HL-60 (cell line): ENCODE measurements at regions not wholly inside any gene's neighbourhood (a gene's known extent, or its start where the extent isn't known, plus 50 kb on each side); places are given as distances from the start of the nearest gene placed in this dataset.

Source experiments
- DNase-seq, 2 experiments: peaks; one replicate each; pipeline ENCODE4 v3.0.0-alpha.2; 2010 to 2020; ENCODE audit warnings: low read depth in 1 of 2, low spot score in 1 of 2
- H3K27ac ChIP-seq: fragments of 250-450 bp; sonication (Bioruptor Pico); replicated peaks from 2 replicates; pipeline ENCODE4 v1.5.1; 2020; ENCODE audit warnings: mild to moderate bottlenecking, moderate library complexity
- H3K27me3 ChIP-seq: fragments of 250-450 bp; sonication (Bioruptor Pico); 2 replicates; pipeline ENCODE4 v1.5.1; 2021; ENCODE audit warnings: mild to moderate bottlenecking, moderate library complexity; ENCODE audit not compliant: insufficient read depth, poor library complexity, severe bottlenecking
- H3K4me3 ChIP-seq: replicated peaks from 2 replicates; pipeline ENCODE4 v1.5.1; 2011; ENCODE audit warnings: mild to moderate bottlenecking, control low read depth, low read length; ENCODE audit not compliant: insufficient read depth
- CTCF ChIP-seq: IDR thresholded peaks from one replicate; pipeline ENCODE4 v1.5.1; 2011; ENCODE audit warnings: low read length, control low read depth, inconsistent platforms; ENCODE audit not compliant: insufficient read depth
- GABPA ChIP-seq: IDR thresholded peaks from 2 replicates; pipeline ENCODE4 v1.6.1; 2012; ENCODE audit warnings: low read depth
- POLR2AphosphoS5 ChIP-seq: IDR thresholded peaks from 2 replicates; pipeline ENCODE4 v1.6.1; 2012; ENCODE audit warnings: low read depth
- REST ChIP-seq: IDR thresholded peaks from 2 replicates; pipeline ENCODE4 v1.6.1; 2012; ENCODE audit warnings: low read depth; ENCODE audit not compliant: insufficient replicate concordance
- SPI1 ChIP-seq: IDR thresholded peaks from 2 replicates; pipeline ENCODE4 v1.6.1; 2012; ENCODE audit warnings: low read depth, mild to moderate bottlenecking, borderline replicate concordance

- TF ChIP-seq GABPA (no peak), SPI1 (no peak), REST (no peak), CTCF (no peak), POLR2AphosphoS5 (no peak)
- H3K4me3 ChIP-seq, result no peak overlapping the region
- no peaks in the 10 kb centered on the region for H3K27me3 ChIP-seq
- H3K27ac ChIP-seq, result no peak overlapping the region
- DNase-seq, result no peak
Observed at GRCh38 chr16:26838931-26839330, 227.8 kb upstream of the C16orf82 start.

GRCh38 chr16:26840691-26841090 is 226.0 kb upstream of the C16orf82 start:
- H3K4me3 ChIP-seq, result no peak overlapping the region
- no peak for DNase-seq
- no peaks in the 10 kb centered on the region for H3K27me3 ChIP-seq
- no peak for TF ChIP-seq SPI1
- TF ChIP-seq CTCF, result no peak
- TF ChIP-seq POLR2AphosphoS5, result no peak
- TF ChIP-seq GABPA, result no peak
- TF ChIP-seq REST, result no peak
- no peak overlapping the region for H3K27ac ChIP-seq

- TF ChIP-seq POLR2AphosphoS5 (no peak), CTCF (no peak), GABPA (no peak), REST (no peak), SPI1 (no peak)
- H3K4me3 ChIP-seq, result no peak overlapping the region
- DNase-seq, result no peak
- no peak overlapping the region for H3K27ac ChIP-seq
- no peaks in the 10 kb centered on the region for H3K27me3 ChIP-seq
Observed at GRCh38 chr16:26856271-26856670, 210.5 kb upstream of the C16orf82 start.
